ENCODE measurements at regions not wholly inside any gene's neighbourhood (a gene's known extent, or its start where the extent isn't known, plus 50 kb on each side); places are given as distances from the start of the nearest gene placed in this dataset.
"Not testable (repeated sequence)": the region's sequence is repeated elsewhere in the genome, so short reads cannot be mapped to it uniquely, and the experiment has no call there.

DNA sequence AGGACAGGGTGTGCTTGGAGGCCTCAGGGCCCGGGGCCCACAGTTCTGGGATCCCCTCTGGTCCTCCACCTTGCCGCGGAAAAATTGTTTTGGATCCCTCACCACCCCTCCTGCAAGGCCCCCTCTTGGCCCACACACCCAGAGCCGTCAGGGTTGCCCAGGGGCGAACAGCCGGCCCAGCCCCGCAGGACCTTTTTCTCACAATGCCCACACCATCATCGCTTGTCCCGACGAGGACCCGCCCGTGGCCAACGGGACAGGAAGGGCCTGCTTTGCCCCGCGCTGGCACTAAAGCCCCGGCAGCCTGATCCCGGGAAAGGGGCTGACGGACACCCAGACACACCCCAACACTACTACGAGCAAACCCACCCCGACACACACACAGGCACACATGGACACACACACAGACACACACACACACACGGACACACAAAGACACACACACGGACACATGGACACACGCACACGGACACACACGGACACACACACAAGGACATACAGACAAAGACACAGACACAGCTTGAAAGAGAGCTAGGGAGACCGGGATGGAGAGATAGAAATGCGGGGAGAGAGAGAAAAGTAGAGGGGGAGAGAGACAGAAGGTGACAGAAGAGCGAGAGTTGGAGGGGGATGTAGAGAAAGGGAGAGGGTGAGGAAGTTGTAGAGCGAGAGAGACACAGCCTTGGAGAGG is 1493.5 kb upstream of the DEFB115 start:
- no peak for DNase-seq

DNA sequence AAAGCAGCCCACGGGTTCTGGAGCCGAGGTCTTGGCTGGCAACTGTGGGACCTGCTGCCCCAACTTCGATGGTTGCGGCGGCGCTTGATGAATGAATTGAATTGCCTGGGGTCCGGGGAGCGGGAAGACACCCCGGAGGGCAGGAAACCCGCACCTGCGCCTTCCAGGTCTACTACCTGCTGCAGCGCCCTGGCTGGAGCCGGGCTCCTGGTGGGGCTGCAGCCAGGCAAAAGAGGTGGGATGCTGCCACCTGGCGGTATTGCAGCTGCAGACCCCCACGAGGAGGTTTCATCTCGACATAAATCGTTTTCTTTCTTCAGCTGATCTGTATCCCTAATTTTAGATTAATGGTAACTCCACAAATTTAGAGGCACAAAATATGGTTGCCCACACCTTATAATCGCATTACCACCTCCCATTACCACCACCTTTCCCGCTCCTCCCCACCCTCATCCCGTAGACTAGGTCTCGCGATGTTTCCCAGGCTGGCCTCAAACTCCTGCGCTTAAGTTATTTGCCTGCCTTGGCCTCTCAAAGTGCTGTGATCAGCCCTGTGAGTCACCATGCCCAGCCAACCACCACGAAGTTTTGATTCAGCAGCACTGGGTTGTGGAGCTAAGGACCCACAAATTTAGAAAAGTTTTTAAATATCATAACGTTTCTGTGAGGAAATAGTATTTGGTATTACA is 1492.4 kb upstream of the DEFB115 start:
- peak; percentile 17 for DNase-seq

DNA sequence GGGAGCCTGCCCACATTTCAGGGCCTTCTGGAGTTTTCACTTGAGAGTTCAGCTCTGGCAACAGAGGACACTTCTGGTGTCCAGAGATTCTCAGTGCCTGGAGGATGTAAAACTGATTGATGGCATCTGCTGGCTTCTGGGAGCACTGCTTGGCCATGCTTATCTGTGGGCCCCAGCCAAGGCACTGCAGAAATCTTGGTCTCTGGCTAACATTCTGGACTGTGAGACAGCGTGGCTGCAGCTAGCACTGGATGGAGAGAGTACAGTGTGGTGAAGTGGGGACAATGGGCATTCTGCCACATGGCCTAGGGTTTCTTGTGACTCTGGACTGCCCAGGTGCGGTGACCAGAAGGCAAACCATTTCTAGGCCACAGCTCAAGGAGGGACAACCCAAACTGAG is 1479.4 kb upstream of the DEFB115 start:
- DNase-seq: not testable (repeated sequence)

DNA sequence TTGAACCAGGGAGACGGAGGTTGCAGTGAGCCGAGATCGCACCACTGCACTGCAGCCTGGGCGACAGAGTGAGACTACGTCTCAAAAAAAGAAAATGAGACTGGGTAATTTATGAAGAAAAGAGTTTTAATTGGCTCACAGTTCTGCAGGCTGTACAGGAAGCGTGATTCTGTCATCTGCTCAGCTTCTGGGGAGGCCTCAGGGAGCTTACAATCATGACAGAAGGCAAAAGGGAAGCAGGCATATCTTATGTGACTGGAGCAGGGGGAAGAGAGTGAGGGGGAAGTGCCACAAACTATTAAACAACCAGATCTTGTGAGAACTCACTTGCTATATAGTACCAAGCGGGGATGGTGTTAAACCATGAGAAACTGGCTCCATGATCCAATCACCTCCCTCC is 1476.2 kb upstream of the DEFB115 start:
- not testable (repeated sequence) for DNase-seq

DNA sequence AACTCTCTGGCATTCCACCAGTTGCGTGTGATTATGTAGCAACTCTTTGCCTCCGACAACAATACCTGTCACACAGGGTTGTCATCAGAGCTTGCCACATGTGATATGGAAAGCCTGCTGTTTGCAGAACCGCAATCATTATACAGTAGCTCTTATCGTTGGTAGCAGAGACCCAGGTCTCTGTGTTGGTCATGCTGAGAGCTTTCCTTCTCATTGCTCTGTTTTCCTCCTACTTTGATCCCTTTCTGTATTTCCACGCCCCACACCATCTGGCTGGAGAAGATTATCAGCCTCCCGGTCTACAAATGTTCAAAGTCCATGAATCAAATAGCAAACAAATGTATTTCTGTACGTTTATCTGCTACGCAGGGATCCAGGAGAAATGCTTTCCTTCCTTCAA is 1475.6 kb upstream of the DEFB115 start:
- DNase-seq: not testable (repeated sequence)

DNA sequence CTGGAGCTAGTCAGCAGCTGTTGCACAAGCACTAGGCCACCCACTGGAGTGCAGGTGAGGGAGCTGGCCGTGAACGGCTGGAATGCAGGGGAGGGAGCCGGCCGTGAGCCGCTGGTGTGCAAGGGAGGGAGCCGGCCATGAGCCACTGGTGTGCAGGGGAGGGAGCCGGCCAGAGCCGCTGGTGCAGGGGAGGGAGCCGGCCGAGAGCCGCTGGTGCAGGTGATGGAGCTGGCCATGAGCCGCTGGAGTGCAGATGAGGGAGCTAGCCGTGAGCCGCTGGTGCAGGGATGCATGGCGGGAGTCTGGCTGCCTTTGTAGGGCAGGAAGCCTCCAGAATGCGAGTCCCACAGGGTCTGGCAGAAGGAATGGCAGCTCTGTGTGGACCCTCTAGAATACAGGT is 1470.0 kb upstream of the DEFB115 start:
- DNase-seq: not testable (repeated sequence)

DNA sequence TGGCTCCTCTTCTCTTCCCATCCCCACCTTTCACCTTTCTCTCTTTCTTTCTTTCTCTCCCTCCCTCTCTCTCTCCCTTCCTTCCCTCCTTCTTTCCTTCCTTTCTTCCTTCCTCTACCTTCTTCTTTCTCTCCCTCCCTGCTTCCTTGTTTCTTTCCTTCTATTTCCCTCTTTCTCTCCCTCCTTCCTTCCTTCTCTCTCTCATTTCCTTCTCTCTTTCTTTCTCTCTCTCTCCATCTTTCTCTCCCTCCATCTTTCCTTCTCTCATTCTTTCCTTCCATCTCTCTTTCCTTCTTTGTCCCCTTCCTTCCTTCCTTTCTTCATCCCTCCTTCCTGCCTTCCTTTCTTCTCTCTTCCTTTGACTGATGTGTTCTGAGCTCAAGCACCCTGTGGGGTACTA is 1467.0 kb upstream of the DEFB115 start:
- DNase-seq: no peak

DNA sequence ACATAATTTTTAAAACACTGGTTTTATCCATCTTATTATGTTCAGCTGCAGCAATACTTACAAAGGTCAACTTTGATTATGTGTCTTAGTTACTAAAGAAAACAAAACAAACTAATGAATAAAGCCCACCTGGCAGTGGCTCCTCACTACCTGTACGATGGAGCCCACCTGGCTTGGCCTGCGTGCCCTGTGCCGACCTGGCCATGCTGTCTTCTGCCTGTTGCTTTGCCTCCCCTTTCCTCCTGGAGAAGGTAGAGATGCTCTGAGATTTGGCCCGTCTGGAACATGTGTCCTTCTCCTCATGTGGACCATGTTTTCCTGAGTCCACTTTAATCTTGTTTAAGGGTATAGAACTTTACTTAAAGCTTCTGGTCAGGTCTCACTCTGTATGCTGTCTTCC is 1426.0 kb upstream of the DEFB115 start:
- not testable (repeated sequence) for DNase-seq

DNA sequence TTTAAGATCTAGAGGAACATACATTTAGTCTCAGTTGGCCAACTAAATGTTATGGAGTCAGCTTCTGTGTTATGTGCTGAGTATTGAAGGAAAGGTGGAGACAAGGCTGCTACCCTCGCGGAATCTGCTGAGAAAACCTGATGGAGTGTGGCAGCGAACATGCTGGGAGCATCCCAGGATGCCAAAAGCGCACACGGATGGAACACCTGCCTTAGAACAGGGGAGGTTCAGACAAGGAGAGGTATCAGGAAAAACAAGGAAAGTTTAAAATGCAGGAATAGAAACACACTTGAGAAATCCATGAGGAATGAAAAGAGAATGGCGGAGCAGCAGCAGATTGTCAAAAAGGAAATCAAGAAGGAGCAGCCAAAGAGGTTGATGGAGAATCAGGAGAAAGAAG is 1389.5 kb upstream of the DEFB115 start:
- not testable (repeated sequence) for DNase-seq

DNA sequence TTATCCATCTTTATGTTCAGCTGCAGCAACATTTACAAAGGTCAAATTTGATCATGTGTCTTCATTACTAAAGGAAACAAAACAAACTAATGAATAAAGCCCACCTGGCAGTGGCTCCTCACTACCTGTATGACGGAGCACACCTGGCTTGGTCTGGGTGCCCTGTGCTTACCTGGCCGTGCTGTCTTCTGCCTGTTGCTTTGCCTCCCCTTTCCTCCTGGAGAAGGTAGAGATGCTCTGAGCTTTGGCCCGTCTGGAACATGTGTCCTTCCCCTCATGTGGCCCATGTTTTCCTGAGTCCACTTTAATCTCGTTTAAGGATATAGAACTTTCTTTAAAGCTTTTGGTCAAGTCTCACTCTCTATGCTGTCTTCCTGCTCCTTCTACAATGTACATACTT is 1388.8 kb upstream of the DEFB115 start:
- DNase-seq: not testable (repeated sequence)

DNA sequence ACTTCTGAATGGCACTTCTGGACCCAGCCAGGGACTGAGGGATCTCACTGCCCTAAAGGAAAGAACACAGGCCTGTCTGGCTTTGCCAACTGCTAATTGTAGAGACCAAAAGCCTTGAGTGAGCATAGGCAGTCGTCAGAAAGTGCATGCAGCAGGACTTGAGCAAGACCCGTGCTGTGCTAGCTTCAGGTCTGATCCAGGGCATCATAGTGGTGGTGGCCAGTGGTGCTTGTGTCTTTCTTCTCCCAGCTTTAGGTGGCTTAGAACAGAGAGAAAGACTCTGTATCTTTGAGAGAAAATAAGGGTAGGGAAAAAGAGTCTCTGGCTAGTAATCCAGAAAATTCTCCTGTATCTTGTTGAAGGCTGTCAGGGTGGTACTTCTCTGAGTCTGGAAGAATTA is 1385.6 kb upstream of the DEFB115 start:
- DNase-seq: not testable (repeated sequence)

DNA sequence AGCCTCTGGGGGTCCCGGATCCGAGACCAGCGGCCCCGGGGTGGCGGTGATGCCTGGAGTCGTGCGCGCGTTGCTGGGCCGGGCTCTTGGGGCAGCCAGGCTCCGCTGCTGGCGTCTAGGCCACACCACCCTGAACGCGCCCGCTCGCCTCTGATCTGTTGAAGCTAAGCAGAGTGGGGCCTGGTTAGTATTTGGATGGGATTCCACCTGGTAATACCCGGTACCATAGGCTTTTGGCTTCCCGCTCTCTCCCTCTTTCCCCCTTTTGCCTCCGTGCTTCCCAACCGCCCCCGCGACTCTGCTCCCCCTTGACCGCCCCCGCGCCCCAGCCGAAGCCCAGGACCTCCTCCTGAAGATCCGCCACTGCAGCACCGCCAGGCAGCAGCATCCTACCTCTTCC is 1383.5 kb upstream of the DEFB115 start:
- peak; percentile 66 for DNase-seq

DNA sequence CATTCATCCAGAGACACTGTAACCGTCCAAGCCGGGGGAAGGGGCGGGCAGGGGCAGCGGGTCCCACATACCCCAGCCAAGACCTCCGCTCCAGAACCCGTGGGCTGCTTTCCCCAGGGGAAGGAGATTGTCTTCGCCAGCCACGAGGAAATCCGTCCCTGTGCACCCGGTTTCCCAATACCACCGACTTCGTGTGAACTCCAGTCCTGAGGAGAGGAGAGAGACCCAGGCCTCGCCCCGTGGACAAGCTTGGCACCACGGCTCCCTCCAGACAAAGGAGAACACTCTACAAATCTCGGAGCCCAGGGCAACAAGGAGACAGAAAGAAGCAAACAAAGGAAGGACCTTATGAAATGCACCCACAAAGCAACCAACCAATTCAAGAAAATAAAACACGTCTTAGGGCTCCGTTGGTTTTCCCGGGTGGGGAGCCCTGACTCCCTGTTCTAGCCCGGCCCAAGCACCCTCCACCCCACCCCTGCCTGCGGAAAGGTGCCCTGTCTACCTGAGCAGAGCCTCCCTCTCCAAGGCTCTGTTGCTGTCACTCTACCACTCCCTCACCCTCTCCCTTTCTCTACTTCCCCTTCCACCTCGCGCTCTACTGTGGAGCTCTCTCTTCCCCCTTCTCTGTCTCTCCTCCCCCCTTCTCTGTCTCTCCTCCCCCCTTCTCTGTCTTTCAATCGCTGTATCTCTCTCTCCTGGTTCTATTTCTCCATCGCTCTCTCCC is 1382.8 kb upstream of the DEFB115 start:
- no peak for DNase-seq

DNA sequence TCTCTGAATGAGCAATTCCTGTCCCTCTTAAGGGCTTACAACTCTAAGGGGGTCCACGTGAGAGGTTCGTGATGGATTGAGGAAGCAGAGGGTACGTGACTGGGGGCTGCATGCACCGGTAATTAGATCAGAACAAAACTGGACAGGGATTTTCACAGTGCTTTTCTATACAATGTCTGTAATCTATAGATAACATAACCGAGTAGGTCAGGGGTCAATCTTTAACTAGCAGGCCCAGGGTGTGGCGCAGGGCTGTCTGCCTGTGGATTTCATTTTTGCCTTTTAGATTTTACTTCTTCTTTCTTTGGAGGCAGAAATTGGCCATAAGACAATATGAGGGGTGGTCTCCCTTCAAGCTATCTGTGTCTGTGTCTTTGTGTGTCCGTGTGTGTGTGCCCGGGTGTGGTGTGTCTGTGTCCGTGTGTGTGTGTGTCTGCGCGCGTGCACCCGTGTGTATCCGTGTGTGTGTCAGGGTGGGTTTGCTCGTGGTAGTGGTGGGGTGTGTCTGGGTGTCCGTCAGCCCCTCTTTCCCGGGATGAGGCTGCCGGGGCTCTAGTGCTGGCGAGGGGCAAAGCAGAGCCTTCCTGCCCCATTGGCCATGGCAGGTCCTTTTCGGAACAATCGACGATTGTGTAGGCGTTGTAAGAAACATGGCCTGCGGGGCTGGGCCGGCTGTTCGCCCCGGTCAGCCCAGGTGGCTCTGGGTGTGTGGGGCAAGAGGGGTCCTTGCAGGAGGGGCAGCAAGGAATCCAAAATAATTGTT is 1382.0 kb upstream of the DEFB115 start:
- not testable (repeated sequence) for DNase-seq

DNA sequence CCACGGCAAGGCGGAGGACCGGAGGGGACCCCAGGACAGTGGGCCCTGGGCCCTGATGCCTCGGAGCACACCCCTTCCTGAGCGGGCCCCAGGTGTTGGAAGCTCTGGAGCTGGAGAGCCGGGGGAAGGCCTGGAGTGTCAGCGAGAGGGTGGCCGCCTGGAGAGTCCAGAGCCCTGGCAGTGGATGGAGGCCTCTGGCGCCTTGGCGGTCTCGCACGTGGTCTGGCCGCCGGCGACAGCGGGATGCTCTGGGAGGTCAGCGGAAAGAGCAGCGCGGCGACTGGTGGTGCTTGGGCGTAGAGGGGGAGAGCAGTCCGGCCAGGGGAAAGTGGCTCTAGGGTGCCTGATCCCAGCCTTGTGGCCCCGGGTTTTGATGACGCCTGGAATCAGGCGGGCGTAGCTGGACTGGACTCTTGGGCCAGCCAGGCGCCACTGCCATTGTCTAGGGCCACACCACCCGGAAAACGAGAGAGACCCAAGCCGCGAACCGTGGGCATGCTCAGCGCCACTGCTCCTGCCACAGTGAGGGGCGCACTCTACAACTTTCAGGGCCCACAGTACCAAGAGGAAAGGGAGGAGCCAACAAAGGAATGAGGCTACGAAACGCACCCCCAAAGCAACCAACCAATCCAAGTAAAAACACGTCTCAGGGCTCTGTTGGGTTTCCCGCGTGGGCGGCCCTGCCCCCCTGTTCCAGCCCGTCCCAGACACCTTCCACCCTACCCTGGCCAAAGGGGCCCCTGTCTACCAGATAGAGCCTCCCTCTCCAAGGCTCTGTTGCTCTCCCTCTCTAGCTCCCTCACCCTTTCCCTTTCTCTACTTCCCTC is 1381.2 kb upstream of the DEFB115 start:
- not testable (repeated sequence) for DNase-seq

DNA sequence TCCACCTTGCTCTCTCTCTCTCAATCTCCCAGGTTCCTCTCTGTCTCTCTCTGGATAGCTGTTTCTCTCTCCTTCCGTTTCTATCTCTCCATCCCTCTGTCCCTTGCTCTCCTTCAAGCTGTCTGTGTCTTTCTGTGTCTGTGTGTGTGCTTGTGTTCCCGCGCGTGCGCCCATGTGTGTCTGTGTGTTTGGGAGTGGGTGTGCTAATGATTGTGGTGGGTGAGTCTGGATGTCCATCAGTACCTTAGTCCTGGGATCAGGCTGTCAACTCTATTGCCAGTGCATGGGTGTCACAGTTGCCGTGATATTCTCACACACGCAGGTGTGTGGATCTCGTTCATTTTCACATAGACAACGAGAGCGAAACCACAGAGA is 1380.6 kb upstream of the DEFB115 start:
- no peak for DNase-seq

DNA sequence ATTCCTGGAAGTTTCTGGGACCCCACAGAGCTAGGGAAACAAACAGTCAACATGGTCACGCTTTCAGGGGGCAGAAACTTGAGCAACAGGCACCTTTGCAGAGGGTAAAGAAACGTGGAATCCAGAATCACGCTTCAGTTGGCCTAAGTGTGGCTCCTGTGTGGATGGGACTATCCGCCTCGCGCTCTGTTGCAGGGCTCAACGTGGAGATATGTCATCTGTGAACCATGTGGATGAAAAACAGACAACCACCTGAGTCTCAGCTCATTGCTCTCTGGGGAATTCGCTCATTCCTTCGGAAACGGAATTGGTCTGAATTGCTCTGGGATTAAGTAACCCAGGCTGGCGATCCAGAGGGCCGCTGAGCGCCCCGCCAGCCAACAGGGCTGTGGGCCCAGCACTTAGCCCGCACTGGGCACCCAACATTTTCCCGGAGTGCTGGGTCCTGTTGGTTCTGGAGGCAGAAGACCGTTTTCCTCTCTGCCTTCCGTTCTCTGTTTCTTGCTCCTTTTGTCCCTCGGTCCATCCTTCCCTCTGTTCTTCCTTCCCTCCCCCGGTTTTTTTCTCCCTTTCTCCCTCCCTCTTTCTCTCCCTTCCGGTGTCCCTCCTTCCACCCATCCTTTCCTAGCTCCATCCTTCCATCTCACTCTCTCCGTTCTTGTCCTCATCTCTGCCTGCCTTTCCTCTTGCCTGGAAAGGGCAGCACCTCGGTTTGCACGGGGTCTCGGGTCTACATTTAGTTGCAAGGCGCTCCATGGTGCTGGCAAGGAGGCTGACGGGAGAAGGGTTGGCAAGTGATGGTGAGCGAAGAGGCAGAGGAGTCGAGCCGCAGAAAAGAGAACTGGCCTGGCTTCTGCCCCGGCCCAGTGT is 1379.8 kb upstream of the DEFB115 start:
- DNase-seq: not testable (repeated sequence)

DNA sequence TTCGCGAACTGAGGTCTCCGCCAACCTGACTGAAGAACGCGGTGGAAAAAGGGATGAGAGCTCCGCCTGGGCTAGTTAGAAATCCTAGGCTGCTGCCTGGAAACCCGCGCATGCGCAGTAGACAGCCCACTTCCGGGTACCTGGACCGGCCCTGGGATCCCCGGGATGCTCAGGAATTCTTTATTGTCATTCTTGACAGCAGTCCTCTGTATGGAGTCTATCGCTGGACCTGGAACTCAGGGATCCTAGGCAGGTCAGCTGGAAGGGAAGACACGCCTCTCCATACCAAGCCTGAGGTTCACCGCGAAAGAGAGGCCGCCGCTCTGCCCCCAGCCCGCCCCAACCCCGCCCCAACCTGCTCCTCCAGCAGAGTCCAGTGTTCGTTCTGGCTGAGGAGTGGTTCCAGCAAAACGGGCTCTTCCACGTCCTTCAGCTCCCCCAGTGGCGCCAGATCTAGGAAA is 1379.2 kb upstream of the DEFB115 start:
- DNase-seq: peak; percentile 79

DNA sequence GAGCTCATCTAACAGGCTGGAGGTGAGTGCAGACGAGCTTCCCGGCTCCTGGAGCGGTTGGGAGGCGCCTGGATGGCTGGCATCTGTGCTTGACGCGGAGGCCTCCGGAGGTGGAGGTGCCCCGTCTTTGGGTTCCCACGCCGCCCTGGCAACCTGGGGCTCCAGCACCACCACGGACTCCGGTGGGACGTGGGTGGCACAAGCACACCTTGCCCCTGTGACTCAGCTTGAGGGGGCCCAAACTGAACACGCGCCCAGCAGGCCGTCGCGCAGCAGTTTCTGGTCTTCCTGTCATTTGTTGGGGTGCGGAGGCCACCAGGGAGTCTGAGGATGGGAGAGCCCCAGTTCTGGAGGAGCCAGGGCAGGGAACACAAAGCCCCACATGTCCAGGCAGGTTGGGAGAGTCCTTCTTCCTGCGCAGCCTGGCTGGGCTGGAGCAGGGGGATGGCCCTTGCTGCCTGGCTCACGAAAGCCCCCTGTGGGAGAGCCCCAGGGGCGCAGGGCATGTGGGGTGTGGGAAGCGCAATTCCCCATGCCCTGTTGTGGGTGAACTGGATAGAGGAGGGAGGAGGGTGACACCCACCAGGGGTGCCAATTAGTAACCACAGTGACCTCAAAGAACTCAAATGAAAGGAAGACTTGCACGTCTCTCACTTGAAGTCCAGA is 1378.6 kb upstream of the DEFB115 start:
- no peak for DNase-seq

DNA sequence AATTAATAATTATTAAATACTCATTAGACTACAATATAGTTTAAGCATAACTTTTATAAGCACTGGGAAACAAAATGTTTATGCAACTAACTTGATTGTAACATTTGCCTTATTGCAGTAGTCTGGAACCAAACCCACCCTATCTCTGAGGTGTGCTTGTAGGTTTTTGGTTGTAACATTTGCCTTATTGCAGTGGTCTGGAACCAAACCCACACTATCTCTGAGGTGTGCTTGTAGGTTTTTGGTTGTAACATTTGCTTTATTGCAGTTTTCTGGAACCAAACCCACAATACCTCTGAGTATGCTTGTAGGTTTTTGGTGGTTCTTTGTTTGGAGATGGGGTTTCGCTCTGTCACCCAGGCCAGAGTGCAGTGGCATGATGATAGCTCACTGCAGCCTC is 1376.4 kb upstream of the DEFB115 start:
- DNase-seq: not testable (repeated sequence)
